ENCODE measurements at regions not wholly inside any gene's neighbourhood (a gene's known extent, or its start where the extent isn't known, plus 50 kb on each side); places are given as distances from the start of the nearest gene placed in this dataset.

DNA sequence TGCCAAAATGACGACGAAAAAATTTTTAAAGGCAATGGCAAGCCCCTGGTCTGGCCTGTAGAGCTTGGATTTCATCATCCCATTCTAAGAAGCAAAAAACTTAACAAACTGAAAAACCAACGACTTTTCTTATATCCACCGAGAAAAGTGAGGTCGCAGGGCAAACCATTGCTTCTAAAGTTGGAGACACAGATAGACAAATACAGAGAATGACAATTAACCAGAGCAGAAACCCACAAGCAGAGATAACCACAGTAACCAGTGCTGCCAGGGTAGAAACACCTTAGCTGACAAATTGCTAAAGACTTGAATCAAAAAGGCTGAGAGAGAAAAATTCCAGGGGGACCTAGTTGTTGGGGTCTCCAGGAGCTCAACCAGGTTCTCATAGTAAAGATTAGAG is 386.5 kb upstream of the SGO1 start:
- TF ChIP-seq, protein P1, sequence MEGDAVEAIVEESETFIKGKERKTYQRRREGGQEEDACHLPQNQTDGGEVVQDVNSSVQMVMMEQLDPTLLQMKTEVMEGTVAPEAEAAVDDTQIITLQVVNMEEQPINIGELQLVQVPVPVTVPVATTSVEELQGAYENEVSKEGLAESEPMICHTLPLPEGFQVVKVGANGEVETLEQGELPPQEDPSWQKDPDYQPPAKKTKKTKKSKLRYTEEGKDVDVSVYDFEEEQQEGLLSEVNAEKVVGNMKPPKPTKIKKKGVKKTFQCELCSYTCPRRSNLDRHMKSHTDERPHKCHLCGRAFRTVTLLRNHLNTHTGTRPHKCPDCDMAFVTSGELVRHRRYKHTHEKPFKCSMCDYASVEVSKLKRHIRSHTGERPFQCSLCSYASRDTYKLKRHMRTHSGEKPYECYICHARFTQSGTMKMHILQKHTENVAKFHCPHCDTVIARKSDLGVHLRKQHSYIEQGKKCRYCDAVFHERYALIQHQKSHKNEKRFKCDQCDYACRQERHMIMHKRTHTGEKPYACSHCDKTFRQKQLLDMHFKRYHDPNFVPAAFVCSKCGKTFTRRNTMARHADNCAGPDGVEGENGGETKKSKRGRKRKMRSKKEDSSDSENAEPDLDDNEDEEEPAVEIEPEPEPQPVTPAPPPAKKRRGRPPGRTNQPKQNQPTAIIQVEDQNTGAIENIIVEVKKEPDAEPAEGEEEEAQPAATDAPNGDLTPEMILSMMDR (conservative IDR thresholded peaks at IDR 0.05 in 1 of 2, IDR thresholded peaks at IDR 0.05 in 1 of 2; ENCODE audit: low read depth in 1 of 2, low read length in 2 of 2), result no peak
- TF ChIP-seq EZH2 (IDR thresholded peaks at IDR 0.05; ENCODE audit: low read length, missing control alignments), result no peak

All from fibroblast of lung (primary cell).